ENCODE measurements at regions not wholly inside any gene's neighbourhood (a gene's known extent, or its start where the extent isn't known, plus 50 kb on each side); places are given as distances from the start of the nearest gene placed in this dataset.

DNA sequence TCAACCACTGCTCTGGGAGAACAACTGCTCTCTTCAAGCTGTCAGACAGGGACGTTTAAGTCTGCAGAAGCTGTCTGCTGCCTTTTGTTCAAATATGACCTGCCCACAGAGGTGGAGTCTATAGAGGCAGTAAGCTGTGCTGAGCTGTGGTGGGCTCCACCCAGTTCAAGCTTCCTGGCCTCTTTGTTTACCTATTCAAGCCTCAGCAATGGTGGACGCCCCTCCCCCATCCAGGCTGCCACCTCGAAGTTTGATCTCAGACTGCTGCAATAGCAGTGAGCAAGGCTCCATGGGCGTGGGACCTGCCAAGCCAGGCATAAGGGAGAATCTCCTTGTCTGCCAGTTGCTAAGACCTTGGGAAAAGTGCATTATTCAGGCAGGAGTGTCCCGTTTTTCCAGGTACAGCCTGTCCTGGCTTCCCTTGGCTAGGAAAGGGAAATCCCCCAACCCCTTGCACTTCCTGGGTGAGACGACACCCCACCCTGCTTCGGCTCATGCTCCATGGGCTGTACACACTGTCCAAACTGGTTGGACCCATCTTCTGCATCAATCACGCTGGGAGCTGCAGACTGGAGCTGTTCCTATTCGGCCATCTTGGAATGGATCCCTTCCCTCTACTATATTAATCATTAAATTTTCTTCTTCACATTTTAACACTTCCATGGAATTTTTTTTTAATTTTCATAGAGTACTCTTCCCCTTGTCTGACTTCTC is 167.0 kb upstream of the UBE2E2 start:
- Histone ChIP-seq H3K9ac (ENCODE audit: low read length) (no peak overlapping the region), H3K27me3 (ENCODE audit: insufficient read depth, low read length) (no peaks in the 10 kb centered on the region), H2AFZ (ENCODE audit: low read length) (no peak overlapping the region), H3K79me2 (ENCODE audit: insufficient read depth, low read length) (no peaks in the 10 kb centered on the region), H3K9me3 (ENCODE audit: low read length) (no peaks in the 10 kb centered on the region), H3K4me1 (ENCODE audit: insufficient read depth, low read length, severe bottlenecking) (no peaks in the 10 kb centered on the region), H3K27ac (ENCODE audit: low read depth, low read length, poor library complexity, severe bottlenecking) (no peak overlapping the region), H3F3A (ENCODE audit: insufficient read depth, low read length) (no peaks in the 10 kb centered on the region), H4K20me1 (ENCODE audit: insufficient read depth, low read length) (no peaks in the 10 kb centered on the region), H3K9me2 (ENCODE audit: low read depth, low read length) (no peaks in the 10 kb centered on the region), H3K4me2 (ENCODE audit: low read length) (no peak overlapping the region), H3K36me3 (ENCODE audit: insufficient read depth, low read length) (no peaks in the 10 kb centered on the region), H3K4me3 (ENCODE audit: low read depth, low read length, poor library complexity, severe bottlenecking) (no peak overlapping the region)
- no peak for TF ChIP-seq EZH2 (IDR thresholded peaks at IDR 0.05; ENCODE audit: borderline replicate concordance, low read length)
- TF ChIP-seq, protein P1, sequence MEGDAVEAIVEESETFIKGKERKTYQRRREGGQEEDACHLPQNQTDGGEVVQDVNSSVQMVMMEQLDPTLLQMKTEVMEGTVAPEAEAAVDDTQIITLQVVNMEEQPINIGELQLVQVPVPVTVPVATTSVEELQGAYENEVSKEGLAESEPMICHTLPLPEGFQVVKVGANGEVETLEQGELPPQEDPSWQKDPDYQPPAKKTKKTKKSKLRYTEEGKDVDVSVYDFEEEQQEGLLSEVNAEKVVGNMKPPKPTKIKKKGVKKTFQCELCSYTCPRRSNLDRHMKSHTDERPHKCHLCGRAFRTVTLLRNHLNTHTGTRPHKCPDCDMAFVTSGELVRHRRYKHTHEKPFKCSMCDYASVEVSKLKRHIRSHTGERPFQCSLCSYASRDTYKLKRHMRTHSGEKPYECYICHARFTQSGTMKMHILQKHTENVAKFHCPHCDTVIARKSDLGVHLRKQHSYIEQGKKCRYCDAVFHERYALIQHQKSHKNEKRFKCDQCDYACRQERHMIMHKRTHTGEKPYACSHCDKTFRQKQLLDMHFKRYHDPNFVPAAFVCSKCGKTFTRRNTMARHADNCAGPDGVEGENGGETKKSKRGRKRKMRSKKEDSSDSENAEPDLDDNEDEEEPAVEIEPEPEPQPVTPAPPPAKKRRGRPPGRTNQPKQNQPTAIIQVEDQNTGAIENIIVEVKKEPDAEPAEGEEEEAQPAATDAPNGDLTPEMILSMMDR (IDR thresholded peaks at IDR 0.05; ENCODE audit: low read length), result no peak

GRCh38 chr3:23036728-23037127 is 166.4 kb upstream of the UBE2E2 start:
- Histone ChIP-seq H3K9me2 (ENCODE audit: low read depth, low read length) (no peaks in the 10 kb centered on the region), H3K4me2 (ENCODE audit: low read length) (no peak overlapping the region), H2AFZ (ENCODE audit: low read length) (no peak overlapping the region), H3K9me3 (ENCODE audit: low read length) (no peaks in the 10 kb centered on the region), H3K4me1 (ENCODE audit: insufficient read depth, low read length, severe bottlenecking) (no peaks in the 10 kb centered on the region), H3K9ac (ENCODE audit: low read length) (no peak overlapping the region), H3K4me3 (ENCODE audit: low read depth, low read length, poor library complexity, severe bottlenecking) (no peak overlapping the region), H3F3A (ENCODE audit: insufficient read depth, low read length) (no peaks in the 10 kb centered on the region), H3K27me3 (ENCODE audit: insufficient read depth, low read length) (no peaks in the 10 kb centered on the region), H3K36me3 (ENCODE audit: insufficient read depth, low read length) (no peaks in the 10 kb centered on the region), H4K20me1 (ENCODE audit: insufficient read depth, low read length) (no peaks in the 10 kb centered on the region), H3K79me2 (ENCODE audit: insufficient read depth, low read length) (no peaks in the 10 kb centered on the region), H3K27ac (ENCODE audit: low read depth, low read length, poor library complexity, severe bottlenecking) (no peak overlapping the region)
- TF ChIP-seq EZH2 (IDR thresholded peaks at IDR 0.05; ENCODE audit: borderline replicate concordance, low read length), result no peak
- TF ChIP-seq, protein P1 (IDR thresholded peaks at IDR 0.05; ENCODE audit: low read length), result no peak

GRCh38 chr3:23038471-23038870 is 164.7 kb upstream of the UBE2E2 start:
- no peaks in the 10 kb centered on the region for H3K4me1 ChIP-seq (ENCODE audit: insufficient read depth, low read length, severe bottlenecking)
- no peaks in the 10 kb centered on the region for H3K36me3 ChIP-seq (ENCODE audit: insufficient read depth, low read length)
- no peaks in the 10 kb centered on the region for H3K27me3 ChIP-seq (ENCODE audit: insufficient read depth, low read length)
- no peak overlapping the region for H3K4me2 ChIP-seq (ENCODE audit: low read length)
- H3K9ac ChIP-seq (ENCODE audit: low read length), result no peak overlapping the region
- no peak overlapping the region for H2AFZ ChIP-seq (ENCODE audit: low read length)
- no peak overlapping the region for H3K4me3 ChIP-seq (ENCODE audit: low read depth, low read length, poor library complexity, severe bottlenecking)
- H3F3A ChIP-seq (ENCODE audit: insufficient read depth, low read length), result no peaks in the 10 kb centered on the region
- TF ChIP-seq EZH2 (IDR thresholded peaks at IDR 0.05; ENCODE audit: borderline replicate concordance, low read length), result no peak
- TF ChIP-seq, protein P1 (IDR thresholded peaks at IDR 0.05; ENCODE audit: low read length), result no peak
- no peaks in the 10 kb centered on the region for H3K79me2 ChIP-seq (ENCODE audit: insufficient read depth, low read length)
- H3K9me3 ChIP-seq (ENCODE audit: low read length), result no peaks in the 10 kb centered on the region
- H4K20me1 ChIP-seq (ENCODE audit: insufficient read depth, low read length), result no peaks in the 10 kb centered on the region
- no peaks in the 10 kb centered on the region for H3K9me2 ChIP-seq (ENCODE audit: low read depth, low read length)
- no peak overlapping the region for H3K27ac ChIP-seq (ENCODE audit: low read depth, low read length, poor library complexity, severe bottlenecking)
